ENCODE measurements at regions not wholly inside any gene's neighbourhood (a gene's known extent, or its start where the extent isn't known, plus 50 kb on each side); places are given as distances from the start of the nearest gene placed in this dataset.

GRCh38 chr12:69150083-69150795 is 89.1 kb upstream of the CPSF6 start:
- POLR2A ChIA-PET: no interaction called here
- Mint-ChIP-seq H3K9me3 (no peaks in the 10 kb centered on the region), H3K4me3 (no peak overlapping the region), H3K4me1 (peaks cover 16% of the 10 kb centered on the region), H3K27ac (no peak overlapping the region), H3K36me3 (no peaks in the 10 kb centered on the region), H3K27me3 (ENCODE audit: low read depth) (peaks cover 6% of the 10 kb centered on the region; the same call in 1 of the 2 replicates)
- ATAC-seq (no peak), DNase-seq (ENCODE audit: low spot score) (no peak)
- CTCF ChIA-PET: interaction anchor here (1.4 kb wide), 1 partner anchor 24 kb away, joined by 3 read pairs; no protein-coding TSS in a partner anchor
- TF ChIP-seq ATF3 (CRISPR knock-in tag; conservative IDR thresholded peaks at IDR 0.05) (no peak), ZNF671 (CRISPR knock-in tag; IDR thresholded peaks at IDR 0.05) (no peak), TP53 (CRISPR knock-in tag; IDR thresholded peaks at IDR 0.05) (no peak), CDX4 (CRISPR knock-in tag; IDR thresholded peaks at IDR 0.05; ENCODE audit: borderline replicate concordance) (no peak), TEAD1 (CRISPR knock-in tag; IDR thresholded peaks at IDR 0.05) (no peak), NR1H2 (CRISPR knock-in tag; IDR thresholded peaks at IDR 0.05) (no peak), NR2C2 (CRISPR knock-in tag; IDR thresholded peaks at IDR 0.05) (no peak), ZNF423 (CRISPR knock-in tag; IDR thresholded peaks at IDR 0.05) (no peak), ZNF263 (CRISPR knock-in tag; IDR thresholded peaks at IDR 0.05; ENCODE audit: low read depth) (no peak), E2F1 (CRISPR knock-in tag; IDR thresholded peaks at IDR 0.05) (no peak), TEAD4 (CRISPR knock-in tag; IDR thresholded peaks at IDR 0.05) (no peak), ATF2 (CRISPR knock-in tag; IDR thresholded peaks at IDR 0.05; ENCODE audit: borderline replicate concordance, low read depth) (no peak), ATF6 (CRISPR knock-in tag; IDR thresholded peaks at IDR 0.05) (no peak), MAX (CRISPR knock-in tag; IDR thresholded peaks at IDR 0.05) (no peak)

- peaks cover 6% of the 10 kb centered on the region; the same call in 1 of the 2 replicates for H3K27me3 Mint-ChIP-seq (ENCODE audit: low read depth)
- H3K9me3 Mint-ChIP-seq: no peaks in the 10 kb centered on the region
- ChIA-PET POLR2A (no interaction called here), CTCF (interaction anchor here (1.4 kb wide), 1 partner anchor 24 kb away, joined by 3 read pairs; no protein-coding TSS in a partner anchor)
- H3K4me1 Mint-ChIP-seq: peaks cover 16% of the 10 kb centered on the region
- ATAC-seq: no peak
- H3K27ac Mint-ChIP-seq: no peak overlapping the region
- H3K36me3 Mint-ChIP-seq: no peaks in the 10 kb centered on the region
- H3K4me3 Mint-ChIP-seq: no peak overlapping the region
- DNase-seq (ENCODE audit: low spot score): no peak
- TF ChIP-seq HMGA2 (CRISPR knock-in tag; IDR thresholded peaks at IDR 0.05) (no peak), SMAD3 (CRISPR knock-in tag; IDR thresholded peaks at IDR 0.05; ENCODE audit: borderline replicate concordance) (no peak), CTCF (IDR thresholded peaks at IDR 0.05) (no peak), ATF2 (CRISPR knock-in tag; IDR thresholded peaks at IDR 0.05; ENCODE audit: borderline replicate concordance, low read depth) (no peak), ZNF512 (CRISPR knock-in tag; IDR thresholded peaks at IDR 0.05; ENCODE audit: borderline replicate concordance) (no peak), AFF4 (CRISPR knock-in tag; IDR thresholded peaks at IDR 0.05; ENCODE audit: borderline replicate concordance) (no peak)
Observed at GRCh38 chr12:69150796-69151127, 88.6 kb upstream of the CPSF6 start.
